Stimulated activated naive CD8-positive, alpha-beta T cell treated with anti-CD3 and anti-CD28 coated beads, Interleukin-15, Interleukin-2, amounts not matched to agents 100 ng/mL and 50 ng/mL, for 24 hours (primary cell): ENCODE measurements at regions not wholly inside any gene's neighbourhood (a gene's known extent, or its start where the extent isn't known, plus 50 kb on each side); places are given as distances from the start of the nearest gene placed in this dataset.

ENCODE experiments used
- H3K27ac Mint-ChIP-seq: one replicate; pipeline ENCODE4 v1.8.0; 2021; ENCODE audit warnings: mild to moderate bottlenecking, mixed read lengths
- H3K27me3 Mint-ChIP-seq: one replicate; pipeline ENCODE4 v1.8.0; 2021; ENCODE audit warnings: mixed read lengths
- H3K36me3 Mint-ChIP-seq: one replicate; pipeline ENCODE4 v1.8.0; 2021; ENCODE audit warnings: low read depth, mixed read lengths
- H3K4me1 Mint-ChIP-seq: one replicate; pipeline ENCODE4 v1.8.0; 2021; ENCODE audit warnings: low read depth, mixed read lengths
- H3K4me3 Mint-ChIP-seq: one replicate; pipeline ENCODE4 v1.8.0; 2021; ENCODE audit warnings: mild to moderate bottlenecking, mixed read lengths
- H3K9me3 Mint-ChIP-seq: one replicate; pipeline ENCODE4 v1.8.0; 2021; ENCODE audit warnings: mixed read lengths

GRCh38 chr11:110802162-110802561, 89.9 kb upstream of the ARHGAP20 start:
- H3K36me3 Mint-ChIP-seq, result no peaks in the 10 kb centered on the region
- H3K4me3 Mint-ChIP-seq, result no peak overlapping the region
- no peaks in the 10 kb centered on the region for H3K9me3 Mint-ChIP-seq
- peaks cover 3% of the 10 kb centered on the region for H3K27me3 Mint-ChIP-seq
- peaks cover 12% of the 10 kb centered on the region for H3K4me1 Mint-ChIP-seq
- H3K27ac Mint-ChIP-seq, result no peak overlapping the region

GRCh38 chr11:110801328-110801727, 89.1 kb upstream of the ARHGAP20 start:
- no peaks in the 10 kb centered on the region for H3K27me3 Mint-ChIP-seq

GRCh38 chr11:110798201-110798900, 86.1 kb upstream of the ARHGAP20 start:
- Mint-ChIP-seq H3K9me3 (no peaks in the 10 kb centered on the region), H3K27me3 (no peaks in the 10 kb centered on the region), H3K27ac (no peak overlapping the region), H3K36me3 (no peaks in the 10 kb centered on the region), H3K4me3 (no peak overlapping the region), H3K4me1 (peaks cover 12% of the 10 kb centered on the region)

More at GRCh38 chr11:110801328-110801727, 89.1 kb upstream of the ARHGAP20 start:
- H3K27ac Mint-ChIP-seq, result no peak overlapping the region
- no peaks in the 10 kb centered on the region for H3K9me3 Mint-ChIP-seq
- no peak overlapping the region for H3K4me3 Mint-ChIP-seq
- peaks cover 12% of the 10 kb centered on the region for H3K4me1 Mint-ChIP-seq
- H3K36me3 Mint-ChIP-seq, result no peaks in the 10 kb centered on the region

- Mint-ChIP-seq H3K27me3 (peaks cover 4% of the 10 kb centered on the region), H3K9me3 (no peaks in the 10 kb centered on the region), H3K4me1 (peaks cover 12% of the 10 kb centered on the region), H3K4me3 (no peak overlapping the region), H3K27ac (no peak overlapping the region), H3K36me3 (no peaks in the 10 kb centered on the region)
These were observed 85.2 kb upstream of the ARHGAP20 start for GRCh38 chr11:110797453-110797852.

GRCh38 chr11:110795112-110795624, 82.9 kb upstream of the ARHGAP20 start:
- Mint-ChIP-seq H3K4me3 (no peak overlapping the region), H3K27ac (no peak overlapping the region), H3K4me1 (peaks cover 12% of the 10 kb centered on the region), H3K27me3 (peaks cover 10% of the 10 kb centered on the region), H3K9me3 (no peaks in the 10 kb centered on the region), H3K36me3 (no peaks in the 10 kb centered on the region)

- H3K36me3 Mint-ChIP-seq, result no peaks in the 10 kb centered on the region
- H3K4me3 Mint-ChIP-seq, result no peak overlapping the region
- H3K4me1 Mint-ChIP-seq, result peaks cover 10% of the 10 kb centered on the region
- H3K27ac Mint-ChIP-seq, result no peak overlapping the region
- no peaks in the 10 kb centered on the region for H3K9me3 Mint-ChIP-seq
- H3K27me3 Mint-ChIP-seq, result peaks cover 13% of the 10 kb centered on the region
These were observed 81.3 kb upstream of the ARHGAP20 start for GRCh38 chr11:110793556-110793955.

GRCh38 chr11:110791621-110792020, 79.4 kb upstream of the ARHGAP20 start:
- Mint-ChIP-seq H3K27ac (no peak overlapping the region), H3K4me3 (no peak overlapping the region), H3K27me3 (peaks cover 13% of the 10 kb centered on the region), H3K9me3 (no peaks in the 10 kb centered on the region), H3K4me1 (no peaks in the 10 kb centered on the region), H3K36me3 (no peaks in the 10 kb centered on the region)

GRCh38 chr11:110787680-110788079, 75.4 kb upstream of the ARHGAP20 start:
- Mint-ChIP-seq H3K36me3 (no peaks in the 10 kb centered on the region), H3K27ac (no peak overlapping the region), H3K27me3 (peaks cover 17% of the 10 kb centered on the region), H3K9me3 (peaks cover 7% of the 10 kb centered on the region), H3K4me1 (no peaks in the 10 kb centered on the region), H3K4me3 (no peak overlapping the region)

- peaks cover 16% of the 10 kb centered on the region for H3K27me3 Mint-ChIP-seq
- H3K9me3 Mint-ChIP-seq, result peaks cover 7% of the 10 kb centered on the region
- no peaks in the 10 kb centered on the region for H3K4me1 Mint-ChIP-seq
- no peak overlapping the region for H3K27ac Mint-ChIP-seq
- no peaks in the 10 kb centered on the region for H3K36me3 Mint-ChIP-seq
- no peak overlapping the region for H3K4me3 Mint-ChIP-seq
These were observed 74.1 kb upstream of the ARHGAP20 start for GRCh38 chr11:110786226-110786902.

- Mint-ChIP-seq H3K36me3 (no peaks in the 10 kb centered on the region), H3K27ac (no peak overlapping the region), H3K4me3 (no peak overlapping the region)
These were observed 73.2 kb upstream of the ARHGAP20 start for GRCh38 chr11:110785398-110785797.

GRCh38 chr11:110782616-110783015, 70.4 kb upstream of the ARHGAP20 start:
- no peaks in the 10 kb centered on the region for H3K4me1 Mint-ChIP-seq
- H3K27ac Mint-ChIP-seq, result no peak overlapping the region
- H3K4me3 Mint-ChIP-seq, result no peak overlapping the region
- H3K27me3 Mint-ChIP-seq, result peaks cover 7% of the 10 kb centered on the region
- H3K36me3 Mint-ChIP-seq, result no peaks in the 10 kb centered on the region
- peaks cover 13% of the 10 kb centered on the region for H3K9me3 Mint-ChIP-seq

More at GRCh38 chr11:110785398-110785797, 73.2 kb upstream of the ARHGAP20 start:
- peaks cover 7% of the 10 kb centered on the region for H3K9me3 Mint-ChIP-seq
- H3K4me1 Mint-ChIP-seq, result no peaks in the 10 kb centered on the region
- peaks cover 12% of the 10 kb centered on the region for H3K27me3 Mint-ChIP-seq

GRCh38 chr11:110779108-110779507, 66.9 kb upstream of the ARHGAP20 start:
- H3K36me3 Mint-ChIP-seq, result no peaks in the 10 kb centered on the region
- H3K27me3 Mint-ChIP-seq, result no peaks in the 10 kb centered on the region
- no peak overlapping the region for H3K4me3 Mint-ChIP-seq
- peaks cover 6% of the 10 kb centered on the region for H3K9me3 Mint-ChIP-seq
- no peaks in the 10 kb centered on the region for H3K4me1 Mint-ChIP-seq
- H3K27ac Mint-ChIP-seq, result no peak overlapping the region

- Mint-ChIP-seq H3K27ac (no peak overlapping the region), H3K36me3 (no peaks in the 10 kb centered on the region), H3K9me3 (peaks cover 6% of the 10 kb centered on the region), H3K4me3 (no peak overlapping the region), H3K4me1 (no peaks in the 10 kb centered on the region), H3K27me3 (no peaks in the 10 kb centered on the region)
These were observed 66.1 kb upstream of the ARHGAP20 start for GRCh38 chr11:110778343-110778742.

GRCh38 chr11:110777775-110778174, 65.5 kb upstream of the ARHGAP20 start:
- Mint-ChIP-seq H3K4me3 (no peak overlapping the region), H3K36me3 (no peaks in the 10 kb centered on the region), H3K27ac (no peak overlapping the region), H3K4me1 (no peaks in the 10 kb centered on the region), H3K9me3 (peaks cover 6% of the 10 kb centered on the region), H3K27me3 (no peaks in the 10 kb centered on the region)

- Mint-ChIP-seq H3K27ac (no peak overlapping the region), H3K36me3 (no peaks in the 10 kb centered on the region), H3K4me1 (no peaks in the 10 kb centered on the region)
These were observed 63.8 kb upstream of the ARHGAP20 start for GRCh38 chr11:110776081-110776480.

More at GRCh38 chr11:110776081-110776480, 63.8 kb upstream of the ARHGAP20 start:
- no peaks in the 10 kb centered on the region for H3K27me3 Mint-ChIP-seq
- H3K9me3 Mint-ChIP-seq, result peaks cover 6% of the 10 kb centered on the region
- H3K4me3 Mint-ChIP-seq, result no peak overlapping the region
